Mucosa of rectum (tissue), 2 donors: ENCODE measurements at regions not wholly inside any gene's neighbourhood (a gene's known extent, or its start where the extent isn't known, plus 50 kb on each side); places are given as distances from the start of the nearest gene placed in this dataset.

Source experiments
- H3K27ac ChIP-seq, 2 donors: one replicate each; pipeline ENCODE4 v1.7.0; 2013; ENCODE audit warnings: inconsistent platforms in 2 of 2, low read depth in 2 of 2, low read length in 2 of 2
- H3K27me3 ChIP-seq, 2 donors: one replicate each; pipeline ENCODE4 v1.7.0; 2013; ENCODE audit warnings: low read length in 2 of 2; ENCODE audit not compliant: control insufficient read depth in 2 of 2, insufficient read depth in 2 of 2
- H3K36me3 ChIP-seq, 2 donors: one replicate each; pipeline ENCODE4 v1.7.0; 2013; ENCODE audit warnings: low read length in 2 of 2; ENCODE audit not compliant: control insufficient read depth in 2 of 2, insufficient read depth in 2 of 2
- H3K4me1 ChIP-seq, 2 donors: one replicate each; pipeline ENCODE4 v1.7.0; 2013; ENCODE audit warnings: low read length in 2 of 2, mild to moderate bottlenecking in 1 of 2; ENCODE audit not compliant: control insufficient read depth in 2 of 2, insufficient read depth in 2 of 2
- H3K4me3 ChIP-seq, 2 donors: one replicate each; pipeline ENCODE4 v1.7.0; 2013; ENCODE audit warnings: low read length in 2 of 2
- H3K9ac ChIP-seq, 2 donors: one replicate each; pipeline ENCODE4 v1.7.0; 2013; ENCODE audit warnings: low read length in 2 of 2, low read depth in 1 of 2, mild to moderate bottlenecking in 1 of 2
- H3K9me3 ChIP-seq, 2 donors: one replicate each; pipeline ENCODE4 v1.7.0; 2013; ENCODE audit warnings: low read length in 2 of 2; ENCODE audit not compliant: control insufficient read depth in 2 of 2
- donor health status: healthy.
- donor health status: Normal muscosa, but diverticular disease.

GRCh38 chr6:21824431-21825177, 231.1 kb downstream of the SOX4 start:
- Histone ChIP-seq H3K9me3 (no peaks in the 10 kb centered on the region), H3K4me1 (no peaks in the 10 kb centered on the region), H3K36me3 (no peaks in the 10 kb centered on the region), H3K27me3 (no peaks in the 10 kb centered on the region), H3K4me3 (no peak overlapping the region), H3K9ac (no peak overlapping the region), H3K27ac (no peak overlapping the region)

GRCh38 chr6:21826023-21826422, 232.5 kb downstream of the SOX4 start:
- no peak overlapping the region for H3K27ac ChIP-seq
- H3K36me3 ChIP-seq, result no peaks in the 10 kb centered on the region
- no peak overlapping the region for H3K9ac ChIP-seq
- no peak overlapping the region for H3K4me3 ChIP-seq
- H3K4me1 ChIP-seq, result no peaks in the 10 kb centered on the region
- no peaks in the 10 kb centered on the region for H3K9me3 ChIP-seq
- H3K27me3 ChIP-seq, result no peaks in the 10 kb centered on the region

- Histone ChIP-seq H3K27ac (no peak overlapping the region), H3K27me3 (no peaks in the 10 kb centered on the region), H3K36me3 (no peaks in the 10 kb centered on the region), H3K4me3 (no peak overlapping the region), H3K4me1 (no peaks in the 10 kb centered on the region), H3K9me3 (no peaks in the 10 kb centered on the region), H3K9ac (no peak overlapping the region)
Observed at GRCh38 chr6:21826904-21827303, 233.4 kb downstream of the SOX4 start.

GRCh38 chr6:21827425-21828202, 234.1 kb downstream of the SOX4 start:
- Histone ChIP-seq H3K4me1 (no peaks in the 10 kb centered on the region), H3K27me3 (no peaks in the 10 kb centered on the region), H3K4me3 (no peak overlapping the region), H3K9ac (no peak overlapping the region), H3K27ac (no peak overlapping the region), H3K36me3 (no peaks in the 10 kb centered on the region), H3K9me3 (no peaks in the 10 kb centered on the region)

GRCh38 chr6:21828704-21829103, 235.2 kb downstream of the SOX4 start:
- Histone ChIP-seq H3K4me1 (no peaks in the 10 kb centered on the region), H3K27ac (no peak overlapping the region), H3K36me3 (no peaks in the 10 kb centered on the region), H3K9me3 (no peaks in the 10 kb centered on the region), H3K9ac (no peak overlapping the region), H3K27me3 (no peaks in the 10 kb centered on the region), H3K4me3 (no peak overlapping the region)

- H3K9ac ChIP-seq, result no peak overlapping the region
- no peaks in the 10 kb centered on the region for H3K27me3 ChIP-seq
- no peaks in the 10 kb centered on the region for H3K4me1 ChIP-seq
- H3K36me3 ChIP-seq, result no peaks in the 10 kb centered on the region
- H3K27ac ChIP-seq, result no peak overlapping the region
- H3K9me3 ChIP-seq, result no peaks in the 10 kb centered on the region
- no peak overlapping the region for H3K4me3 ChIP-seq
Observed at GRCh38 chr6:21829126-21829525, 235.6 kb downstream of the SOX4 start.

- H3K36me3 ChIP-seq, result no peaks in the 10 kb centered on the region
- no peaks in the 10 kb centered on the region for H3K27me3 ChIP-seq
- no peak overlapping the region for H3K27ac ChIP-seq
- no peaks in the 10 kb centered on the region for H3K9me3 ChIP-seq
- H3K9ac ChIP-seq, result no peak overlapping the region
- H3K4me3 ChIP-seq, result no peak overlapping the region
- no peaks in the 10 kb centered on the region for H3K4me1 ChIP-seq
Observed at GRCh38 chr6:21831521-21832291, 238.2 kb downstream of the SOX4 start.

- H3K27ac ChIP-seq, result no peak overlapping the region
- H3K27me3 ChIP-seq, result no peaks in the 10 kb centered on the region
- no peaks in the 10 kb centered on the region for H3K4me1 ChIP-seq
- no peaks in the 10 kb centered on the region for H3K36me3 ChIP-seq
- no peaks in the 10 kb centered on the region for H3K9me3 ChIP-seq
- H3K4me3 ChIP-seq, result no peak overlapping the region
- no peak overlapping the region for H3K9ac ChIP-seq
Observed at GRCh38 chr6:21836277-21836676, 242.7 kb downstream of the SOX4 start.

GRCh38 chr6:21836772-21837425, 243.3 kb downstream of the SOX4 start:
- Histone ChIP-seq H3K4me1 (no peaks in the 10 kb centered on the region), H3K9me3 (no peaks in the 10 kb centered on the region), H3K4me3 (no peak overlapping the region), H3K36me3 (no peaks in the 10 kb centered on the region), H3K27ac (no peak overlapping the region), H3K9ac (no peak overlapping the region), H3K27me3 (no peaks in the 10 kb centered on the region)
